HCT116 (cell line): ENCODE measurements at regions not wholly inside any gene's neighbourhood (a gene's known extent, or its start where the extent isn't known, plus 50 kb on each side); places are given as distances from the start of the nearest gene placed in this dataset.

Experiments
- ATAC-seq: fragments of 200-7000 bp; cut with Tn5 transposase; 2 replicates; pipeline ENCODE4 v1.9.1; 2020; ENCODE audit warnings: mild to moderate bottlenecking, moderate library complexity
- BruUV-seq: library from RNA; stranded (reverse); fragments of 400-500 nt; replicated peaks from 2 replicates; lab custom pipeline; 2021; lab: Mats Ljungman, UMichigan
- CTCF ChIA-PET: fragments of 300-600 bp; sonication (Branson Sonifier 250); formaldehyde crosslinking; loops from one replicate; lab custom pipeline; 2021; ENCODE audit warnings: antibody characterized with exemption; lab: Charles Lee
- POLR2A ChIA-PET: fragments of 300-600, 350-600 bp; sonication (Branson Sonifier 250); formaldehyde crosslinking; loops from one replicate; lab custom pipeline; 2021; ENCODE audit warnings: antibody characterized with exemption; lab: Charles Lee
- RAD21 ChIA-PET, 2 experiments: fragments of 300-600 bp; sonication (Branson Sonifier 250); formaldehyde crosslinking; loops; one replicate each; lab custom pipeline; 2023; ENCODE audit warnings: low total read pairs in 2 of 2; ENCODE audit not compliant: uncharacterized antibody in 2 of 2, unreplicated experiment in 2 of 2, low non-redundant PET in 1 of 2; lab: Charles Lee
- DNase-seq: peaks from one replicate; pipeline ENCODE4 v3.0.0-alpha.2; 2010; ENCODE audit warnings: low read depth, low spot score
- H2AFZ ChIP-seq: fragments of 200-600 bp; shearing (Covaris generic), sonication (generic); 2 replicates; pipeline ENCODE4 v1.6.1; 2017; ENCODE audit warnings: low read depth, mixed run types, mixed read lengths, antibody characterized with exemption, low read length; ENCODE audit not compliant: poor library complexity, severe bottlenecking
- H3K27ac ChIP-seq: 2 replicates; pipeline ENCODE4 v1.5.1; 2012; ENCODE audit warnings: low read depth, low read length
- H3K27me3 ChIP-seq: fragments of 200-600 bp; sonication (generic); 2 replicates; pipeline ENCODE4 v1.6.1; 2016; ENCODE audit warnings: mixed run types, low read length, mixed read lengths; ENCODE audit not compliant: insufficient read depth
- H3K36me3 ChIP-seq, 2 experiments: fragments of 200-500 bp in 1 of 2; fragments of 200-600 bp in 1 of 2; sonication (Bioruptor generic) in 1 of 2; sonication (generic) in 1 of 2; 2 replicates each; pipeline versions ENCODE4 v1.5.1 to v1.6.1; 2014 to 2016; ENCODE audit warnings: low read length in 2 of 2, inconsistent platforms in 1 of 2, mixed read lengths in 1 of 2, mixed run types in 1 of 2; ENCODE audit not compliant: insufficient read depth in 2 of 2, control insufficient read depth in 1 of 2
- H3K4me1 ChIP-seq, 2 experiments: fragments of 200-600 bp in 1 of 2; sonication (generic) in 1 of 2; 2 replicates each; pipeline versions ENCODE4 v1.5.1 to v1.6.1; 2012 to 2017; ENCODE audit warnings: low read length in 2 of 2, inconsistent platforms in 1 of 2, mild to moderate bottlenecking in 1 of 2, mixed read lengths in 1 of 2, mixed run types in 1 of 2, moderate library complexity in 1 of 2; ENCODE audit not compliant: insufficient read depth in 2 of 2, control insufficient read depth in 1 of 2
- H3K4me2 ChIP-seq: fragments of 200-600 bp; sonication (generic); 2 replicates; pipeline ENCODE4 v1.6.1; 2017; ENCODE audit warnings: mixed run types, low read length, mixed read lengths
- H3K4me3 ChIP-seq, 2 experiments: fragments of 200-600 bp in 1 of 2; sonication (generic) in 1 of 2; replicated peaks in 1 of 2; 2 replicates each; pipeline ENCODE4 v1.5.1; 2011 to 2016; ENCODE audit warnings: low read length in 2 of 2, control low read depth in 1 of 2, low read depth in 1 of 2, mild to moderate bottlenecking in 1 of 2, mixed read lengths in 1 of 2, mixed run types in 1 of 2
- H3K79me2 ChIP-seq: fragments of 200-600 bp; sonication (generic); 2 replicates; pipeline ENCODE4 v1.6.1; 2017; ENCODE audit warnings: mild to moderate bottlenecking, mixed run types, low read length, moderate library complexity, mixed read lengths; ENCODE audit not compliant: insufficient read depth
- H3K9ac ChIP-seq: fragments of 200-600 bp; sonication (generic); 2 replicates; pipeline ENCODE4 v1.6.1; 2016; ENCODE audit warnings: low read length, mixed read lengths
- H3K9me2 ChIP-seq: fragments of 200-600 bp; sonication (generic), shearing (Covaris generic); 2 replicates; pipeline ENCODE4 v1.6.1; 2017; ENCODE audit warnings: mixed run types, mild to moderate bottlenecking, moderate library complexity; ENCODE audit not compliant: insufficient read depth
- H3K9me3 ChIP-seq, 2 experiments: fragments of 200-500 bp in 1 of 2; fragments of 200-600 bp in 1 of 2; sonication (Bioruptor generic) in 1 of 2; sonication (generic) in 1 of 2; 2 replicates each; pipeline ENCODE4 v1.6.1; 2014 to 2017; ENCODE audit warnings: low read length in 2 of 2, mixed read lengths in 2 of 2, inconsistent platforms in 1 of 2, low read depth in 1 of 2, mild to moderate bottlenecking in 1 of 2, mixed run types in 1 of 2, moderate library complexity in 1 of 2; ENCODE audit not compliant: control insufficient read depth in 1 of 2, insufficient read depth in 1 of 2
- H4K20me1 ChIP-seq: fragments of 200-600 bp; sonication (generic), shearing (Covaris generic); 2 replicates; pipeline ENCODE4 v1.6.1; 2017; ENCODE audit warnings: mixed run types, mild to moderate bottlenecking, moderate library complexity; ENCODE audit not compliant: insufficient read depth
- CBX3 ChIP-seq: IDR thresholded peaks from 2 replicates; pipeline ENCODE4 v1.6.1; 2012; ENCODE audit warnings: low read depth
- CEBPB ChIP-seq: IDR thresholded peaks from 2 replicates; pipeline ENCODE4 v1.6.1; 2012; ENCODE audit warnings: low read depth
- EGR1 ChIP-seq: IDR thresholded peaks from 2 replicates; pipeline ENCODE4 v1.6.1; 2012; ENCODE audit warnings: low read depth
- ELF1 ChIP-seq: IDR thresholded peaks from 2 replicates; pipeline ENCODE4 v1.6.1; 2012; ENCODE audit warnings: low read depth, borderline replicate concordance
- EZH2 ChIP-seq: fragments of 200-600 bp; sonication (generic); IDR thresholded peaks from 2 replicates; pipeline ENCODE4 v1.6.1; 2017; ENCODE audit warnings: antibody characterized with exemption, mixed run types
- EZH2phosphoT487 ChIP-seq: fragments of 200-600 bp; IDR thresholded peaks from 2 replicates; pipeline ENCODE4 v1.6.1; 2018; ENCODE audit warnings: antibody characterized with exemption, borderline replicate concordance
- JUND ChIP-seq: IDR thresholded peaks from 2 replicates; pipeline ENCODE4 v1.6.1; 2012
- MAX ChIP-seq: IDR thresholded peaks from 2 replicates; pipeline ENCODE4 v1.6.1; 2012
- POLR2A ChIP-seq: IDR thresholded peaks from 2 replicates; pipeline ENCODE4 v1.7.0; 2011; ENCODE audit warnings: borderline replicate concordance; ENCODE audit not compliant: insufficient read depth, insufficient read length; ENCODE audit errors: extremely low read depth
- RAD21 ChIP-seq: IDR thresholded peaks from 2 replicates; pipeline ENCODE4 v1.6.1; 2012; ENCODE audit warnings: low read depth, mild to moderate bottlenecking
- TCF7L2 ChIP-seq: IDR thresholded peaks from 2 replicates; pipeline ENCODE4 v1.7.0; 2011; ENCODE audit warnings: borderline replicate concordance, inconsistent platforms; ENCODE audit not compliant: insufficient read depth, insufficient read length; ENCODE audit errors: extremely low read depth
- ZBTB33 ChIP-seq: IDR thresholded peaks from 2 replicates; pipeline ENCODE4 v1.6.1; 2011; ENCODE audit warnings: mild to moderate bottlenecking, low read length, moderate library complexity; ENCODE audit not compliant: insufficient replicate concordance; ENCODE audit errors: extremely low read depth
- ZFX ChIP-seq: fragments of 450-650 bp; IDR thresholded peaks from 2 replicates; pipeline ENCODE4 v1.6.1; 2017
- intact Hi-C: fragments of 100-400 bp; cut with micrococcal nuclease; formaldehyde crosslinking; loops from 2 replicates; pipeline ENCODE4 v1.10.0; 2022
- TF ChIP-seq, protein P1 (sequence below): IDR thresholded peaks from 2 replicates; pipeline ENCODE4 v1.6.1; 2012

DNA sequence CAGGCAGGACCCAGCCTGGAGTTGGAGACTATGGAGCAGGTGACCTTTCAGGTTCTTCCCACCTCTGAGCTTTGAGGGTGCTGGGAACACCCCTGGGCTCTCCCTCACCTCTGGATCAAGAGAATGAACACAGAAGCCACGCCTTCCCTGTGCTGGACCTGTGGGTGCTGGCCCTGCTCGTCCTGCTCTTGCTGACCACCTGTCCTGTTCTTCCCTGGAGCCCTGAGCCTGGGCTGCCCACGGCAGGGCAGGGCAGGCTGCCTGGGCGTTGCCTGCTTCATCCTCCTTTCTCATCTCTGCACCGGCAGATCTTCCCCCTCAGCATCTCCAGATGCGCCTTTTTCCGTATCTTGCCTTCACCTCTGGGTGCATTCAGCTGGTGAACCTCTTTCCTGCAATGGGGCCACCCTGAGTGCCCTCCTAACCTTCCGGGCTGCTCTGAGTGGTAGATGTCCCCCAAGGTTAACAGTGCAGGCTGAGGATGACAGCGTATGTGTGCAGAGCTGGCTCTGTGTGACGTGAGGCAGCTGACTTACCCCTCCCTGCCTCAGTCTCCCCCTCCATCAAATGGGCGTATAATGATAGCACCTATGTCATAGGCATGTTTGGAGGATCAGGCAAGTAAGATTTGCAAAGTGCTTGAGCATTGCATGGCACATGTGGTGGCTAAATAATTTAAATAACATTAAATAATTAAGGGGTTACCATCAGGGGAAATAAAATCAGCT is 225.8 kb upstream of the CIBAR2 start:
- Histone ChIP-seq H3K79me2 (no peaks in the 10 kb centered on the region), H3K27me3 (no peaks in the 10 kb centered on the region), H4K20me1 (no peaks in the 10 kb centered on the region; the same call in 1 of the 2 replicates), H3K36me3 (no peaks in the 10 kb centered on the region), H3K9me3 (no peaks in the 10 kb centered on the region), H3K9ac (no peak overlapping the region), H3K4me2 (no peak overlapping the region), H3K4me3 (no peak overlapping the region), H3K27ac (no peak overlapping the region), H3K4me1 (peaks cover 26 to 27% of the 10 kb centered on the region in 2 experiments), H3K9me2 (no peaks in the 10 kb centered on the region), H2AFZ (no peak overlapping the region)
- POLR2A ChIA-PET, result no interaction called here
- CTCF ChIA-PET, result no interaction called here
- no TSS peak for BruUV-seq
- no peak for TF ChIP-seq MAX
- no peak for TF ChIP-seq RAD21
- TF ChIP-seq ZFX, result no peak
- TF ChIP-seq ZBTB33, result no peak
- TF ChIP-seq JUND, result no peak
- TF ChIP-seq POLR2A, result no peak
- no peak for TF ChIP-seq ELF1
- TF ChIP-seq EZH2, result no peak
- no peak for TF ChIP-seq EGR1
- no peak for TF ChIP-seq TCF7L2
- TF ChIP-seq, protein P1, sequence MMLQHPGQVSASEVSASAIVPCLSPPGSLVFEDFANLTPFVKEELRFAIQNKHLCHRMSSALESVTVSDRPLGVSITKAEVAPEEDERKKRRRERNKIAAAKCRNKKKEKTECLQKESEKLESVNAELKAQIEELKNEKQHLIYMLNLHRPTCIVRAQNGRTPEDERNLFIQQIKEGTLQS, result no peak
- no peak for TF ChIP-seq CEBPB
- TF ChIP-seq EZH2phosphoT487, result no peak
- TF ChIP-seq CBX3, result no peak
- intact Hi-C loops, result no loop called here
- RAD21 ChIA-PET, result interaction anchor here in 1 of 2 experiments (0.6 kb wide), 1 partner anchor 156 kb away, joined by 3 read pairs; no protein-coding TSS in a partner anchor
- ATAC-seq (no peak), DNase-seq (no peak)
